Lower leg skin (tissue), 4 donors: ENCODE measurements at regions not wholly inside any gene's neighbourhood (a gene's known extent, or its start where the extent isn't known, plus 50 kb on each side); places are given as distances from the start of the nearest gene placed in this dataset.

Experiments used
- DNase-seq, 2 donors: peaks; one replicate each; pipeline ENCODE4 v3.0.0-alpha.2; 2019; ENCODE audit warnings: low spot score in 2 of 2
- H3K4me3 ChIP-seq: fragments of 200-600 bp; sonication (generic); 2 replicates; pipeline ENCODE4 v1.5.1; 2017; ENCODE audit warnings: mild to moderate bottlenecking, low read depth; ENCODE audit not compliant: poor library complexity, severe bottlenecking
- POLR2A ChIP-seq, 2 donors: fragments of 450-650 bp; IDR thresholded peaks; one replicate each; pipeline ENCODE4 v1.6.1; 2016 to 2017; ENCODE audit warnings: antibody characterized with exemption in 2 of 2, mild to moderate bottlenecking in 1 of 2, moderate library complexity in 1 of 2
- WGBS, 2 donors: methylation state at CpG; one replicate each; pipeline ENCODE4 v1.1.5; 2018; 5-methylcytosine and 5-hydroxymethylcytosine counted together
- intact Hi-C: fragments of 100-400 bp; cut with DNase I; formaldehyde crosslinking; loops from one replicate; pipeline ENCODE4 v1.15.0; 2023; ENCODE audit warnings: low total_unique reads
- TF ChIP-seq, protein P1 (sequence below), 3 donors: fragments of 450-650 bp; IDR thresholded peaks; one replicate each; pipeline ENCODE4 v1.5.1; 2016; ENCODE audit warnings: antibody characterized with exemption in 3 of 3, mild to moderate bottlenecking in 3 of 3, moderate library complexity in 2 of 3

- no peak for DNase-seq
- 74 to 80% methylated on average over 3 of the region's 3 CpGs for WGBS, 2 donors
- intact Hi-C loops = no loop called here
- no peak for TF ChIP-seq POLR2A (IDR thresholded peaks at IDR 0.05)
- TF ChIP-seq, protein P1, sequence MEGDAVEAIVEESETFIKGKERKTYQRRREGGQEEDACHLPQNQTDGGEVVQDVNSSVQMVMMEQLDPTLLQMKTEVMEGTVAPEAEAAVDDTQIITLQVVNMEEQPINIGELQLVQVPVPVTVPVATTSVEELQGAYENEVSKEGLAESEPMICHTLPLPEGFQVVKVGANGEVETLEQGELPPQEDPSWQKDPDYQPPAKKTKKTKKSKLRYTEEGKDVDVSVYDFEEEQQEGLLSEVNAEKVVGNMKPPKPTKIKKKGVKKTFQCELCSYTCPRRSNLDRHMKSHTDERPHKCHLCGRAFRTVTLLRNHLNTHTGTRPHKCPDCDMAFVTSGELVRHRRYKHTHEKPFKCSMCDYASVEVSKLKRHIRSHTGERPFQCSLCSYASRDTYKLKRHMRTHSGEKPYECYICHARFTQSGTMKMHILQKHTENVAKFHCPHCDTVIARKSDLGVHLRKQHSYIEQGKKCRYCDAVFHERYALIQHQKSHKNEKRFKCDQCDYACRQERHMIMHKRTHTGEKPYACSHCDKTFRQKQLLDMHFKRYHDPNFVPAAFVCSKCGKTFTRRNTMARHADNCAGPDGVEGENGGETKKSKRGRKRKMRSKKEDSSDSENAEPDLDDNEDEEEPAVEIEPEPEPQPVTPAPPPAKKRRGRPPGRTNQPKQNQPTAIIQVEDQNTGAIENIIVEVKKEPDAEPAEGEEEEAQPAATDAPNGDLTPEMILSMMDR (IDR thresholded peaks at IDR 0.05) = no peak
- no peak overlapping the region for H3K4me3 ChIP-seq
These were observed 191.9 kb upstream of the KCNJ16 start for GRCh38 chr17:69883120-69883519.

DNA sequence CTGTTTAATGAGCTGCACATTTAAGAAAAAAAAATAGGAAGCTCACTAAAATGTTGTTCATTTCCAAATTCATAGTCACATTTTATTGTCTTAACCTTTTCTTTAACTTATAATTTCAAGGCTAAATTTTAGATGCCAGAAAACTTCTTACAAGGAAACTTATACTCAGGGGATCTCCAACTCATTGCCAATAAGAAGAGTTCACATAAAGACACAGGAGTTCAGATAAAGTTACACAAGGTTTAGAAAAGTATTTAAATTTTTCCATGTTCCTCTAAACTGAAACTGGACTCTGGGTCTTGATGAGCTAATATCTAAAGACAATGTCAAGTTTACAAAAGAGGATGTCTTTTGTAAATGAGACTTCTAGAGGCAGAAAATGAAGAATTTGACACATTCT is 190.7 kb upstream of the KCNJ16 start:
- intact Hi-C loops = no loop called here
- no peak overlapping the region for H3K4me3 ChIP-seq
- DNase-seq = no peak
- TF ChIP-seq, protein P1 (IDR thresholded peaks at IDR 0.05) = no peak
- TF ChIP-seq POLR2A (IDR thresholded peaks at IDR 0.05) = no peak

DNA sequence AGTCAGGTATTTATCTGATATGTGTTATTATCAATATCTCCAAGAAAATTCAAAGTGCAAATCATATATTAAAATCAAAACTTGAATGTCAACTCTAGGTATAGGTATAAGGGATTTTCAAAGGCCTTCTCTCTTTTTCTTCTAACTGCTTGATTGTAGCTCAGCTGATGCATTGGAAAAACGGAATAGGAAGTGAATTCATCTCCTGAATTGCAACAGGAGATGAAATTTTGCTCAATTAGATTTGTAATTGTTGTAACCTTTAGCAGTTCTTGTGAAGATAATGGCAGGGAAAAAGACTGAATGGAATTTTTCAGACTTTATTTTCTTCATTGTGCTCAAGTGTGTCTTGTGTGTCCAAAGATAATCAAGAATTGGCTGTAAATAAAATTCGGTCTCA is 190.2 kb upstream of the KCNJ16 start:
- WGBS, 2 donors = 73 to 81% methylated on average over 2 of the region's 2 CpGs
- H3K4me3 ChIP-seq = no peak overlapping the region
- TF ChIP-seq, protein P1 (IDR thresholded peaks at IDR 0.05) = no peak
- TF ChIP-seq POLR2A (IDR thresholded peaks at IDR 0.05) = no peak
- intact Hi-C loops = no loop called here
- DNase-seq = no peak

GRCh38 chr17:69898601-69899000 is 176.4 kb upstream of the KCNJ16 start:
- intact Hi-C loops = no loop called here
- WGBS, 2 donors = 75% methylated on average over 5 of the region's 5 CpGs

GRCh38 chr17:69900101-69900500 is 174.9 kb upstream of the KCNJ16 start:
- intact Hi-C loops = no loop called here
- TF ChIP-seq POLR2A (IDR thresholded peaks at IDR 0.05) = no peak
- TF ChIP-seq, protein P1 (IDR thresholded peaks at IDR 0.05) = no peak
- no peak for DNase-seq
- WGBS, 2 donors = 94% methylated on average over 3 of the region's 3 CpGs
- H3K4me3 ChIP-seq = no peak overlapping the region

More at GRCh38 chr17:69898601-69899000, 176.4 kb upstream of the KCNJ16 start:
- no peak for DNase-seq
- no peak overlapping the region for H3K4me3 ChIP-seq
- TF ChIP-seq, protein P1 (IDR thresholded peaks at IDR 0.05) = no peak
- TF ChIP-seq POLR2A (IDR thresholded peaks at IDR 0.05) = no peak

- no peak for DNase-seq
- TF ChIP-seq, protein P1 (IDR thresholded peaks at IDR 0.05) = no peak
- no peak for TF ChIP-seq POLR2A (IDR thresholded peaks at IDR 0.05)
- H3K4me3 ChIP-seq = no peak overlapping the region
- intact Hi-C loops = no loop called here
- WGBS, 2 donors = 74 to 76% methylated on average over 8 of the region's 8 CpGs
These were observed 174.2 kb upstream of the KCNJ16 start for GRCh38 chr17:69900829-69901228.
